K562 (cell line): ENCODE measurements at regions not wholly inside any gene's neighbourhood (a gene's known extent, or its start where the extent isn't known, plus 50 kb on each side); places are given as distances from the start of the nearest gene placed in this dataset.

ENCODE experiments used
- ATAC-seq: fragments of 200-7000 bp; cut with Tn5 transposase; 3 replicates; pipeline ENCODE4 v1.9.1; 2020; ENCODE audit warnings: moderate library complexity
- BruUV-seq: library from RNA; stranded (reverse); fragments of 400-500 nt; replicated peaks from 2 replicates; lab custom pipeline; 2021; lab: Mats Ljungman, UMichigan
- CTCF ChIA-PET: fragments of 300-600 bp; formaldehyde crosslinking; extraction: SDS; loops from one replicate; lab custom pipeline; 2021; ENCODE audit warnings: low intra/inter-chr PET ratio; lab: Yijun Ruan, JAX
- POLR2A ChIA-PET: fragments of 300-600, 350-650 bp; sonication (Branson Sonifier 250); formaldehyde crosslinking; extraction: SDS; loops from one replicate; lab custom pipeline; 2021; ENCODE audit warnings: antibody characterized with exemption, inconsistent platforms; lab: Yijun Ruan, JAX
- DNase-seq, 4 experiments: peaks; one replicate each; pipeline versions ENCODE4 v3.0.0 to v3.0.0-alpha.2; 2011 to 2018; ENCODE audit warnings: low spot score in 3 of 4, mixed read lengths in 3 of 4; ENCODE audit errors: extremely low read depth in 1 of 4
- FAIRE-seq: peaks from 2 replicates; lab custom pipeline; 2011; peaks lifted over from hg19 to GRCh38; lab: Jason Lieb, UNC
- H2AFZ ChIP-seq: 2 replicates; pipeline ENCODE4 v1.6.0; 2011; ENCODE audit warnings: low read depth, low read length, control low read depth, inconsistent platforms
- H3K27ac ChIP-seq: fragments of 200-600 bp; 3 replicates; pipeline ENCODE4 v1.8.0; 2011; ENCODE audit warnings: low read depth, mild to moderate bottlenecking, control low read depth, inconsistent platforms, low read length, moderate library complexity, mixed read lengths; ENCODE audit errors: extremely low read depth
- H3K27me3 ChIP-seq, 2 experiments: fragments of 300-600 bp in 1 of 2; 2 replicates in 1 of 2; 3 replicates in 1 of 2; pipeline versions ENCODE4 v1.6.0 to v1.8.0; 2011; ENCODE audit warnings: inconsistent platforms in 2 of 2, low read length in 2 of 2, mild to moderate bottlenecking in 1 of 2, mixed read lengths in 1 of 2, moderate library complexity in 1 of 2; ENCODE audit not compliant: control insufficient read depth in 2 of 2, insufficient read depth in 2 of 2
- H3K36me3 ChIP-seq: fragments of 300-600 bp; 3 replicates; pipeline ENCODE4 v1.8.0; 2011; ENCODE audit warnings: mild to moderate bottlenecking, low read length, inconsistent platforms; ENCODE audit not compliant: control insufficient read depth, insufficient read depth
- H3K4me1 ChIP-seq, 2 experiments: fragments of 200-600 bp in 1 of 2; replicated peaks in 1 of 2; 2 replicates in 1 of 2; 3 replicates in 1 of 2; pipeline versions ENCODE4 v1.5.1 to v1.8.0; 2011; ENCODE audit warnings: inconsistent platforms in 2 of 2, low read length in 2 of 2, mild to moderate bottlenecking in 1 of 2, mixed read lengths in 1 of 2, moderate library complexity in 1 of 2; ENCODE audit not compliant: control insufficient read depth in 2 of 2, insufficient read depth in 2 of 2
- H3K4me2 ChIP-seq: 2 replicates; pipeline ENCODE4 v1.6.1; 2011; ENCODE audit warnings: low read length, control low read depth, inconsistent platforms, mixed read lengths; ENCODE audit not compliant: insufficient read depth
- H3K4me3 ChIP-seq: fragments of 200-600 bp; sonication (generic), shearing (Covaris generic); 2 replicates; pipeline ENCODE4 v1.5.1; 2016; ENCODE audit warnings: control low read depth, inconsistent platforms
- H3K79me2 ChIP-seq: fragments of 200-600 bp; 3 replicates; pipeline ENCODE4 v1.8.0; 2011; ENCODE audit warnings: low read length, inconsistent platforms; ENCODE audit not compliant: control insufficient read depth, insufficient read depth
- H3K9ac ChIP-seq, 2 experiments: 2 replicates each; pipeline versions ENCODE4 v1.6.0 to v1.6.1; 2011; ENCODE audit warnings: low read depth in 2 of 2, low read length in 2 of 2, control low read depth in 1 of 2, inconsistent platforms in 1 of 2, mild to moderate bottlenecking in 1 of 2, mixed read lengths in 1 of 2; ENCODE audit not compliant: insufficient read depth in 1 of 2
- H3K9me1 ChIP-seq: one replicate; pipeline ENCODE4 v1.6.0; 2011; ENCODE audit warnings: inconsistent platforms, mild to moderate bottlenecking, low read length, moderate library complexity; ENCODE audit not compliant: control insufficient read depth, insufficient read depth
- H3K9me3 ChIP-seq: replicated peaks from 2 replicates; pipeline ENCODE4 v1.5.1; 2011; ENCODE audit warnings: low read depth, low read length, inconsistent platforms; ENCODE audit not compliant: control insufficient read depth, insufficient read depth
- H4K20me1 ChIP-seq: replicated peaks from 2 replicates; pipeline ENCODE4 v1.6.1; 2011; ENCODE audit warnings: low read length, inconsistent platforms, mixed read lengths; ENCODE audit not compliant: control insufficient read depth, insufficient read depth
- DNMT1 ChIP-seq: fragments of 450-650 bp; IDR thresholded peaks from 2 replicates; pipeline ENCODE4 v1.6.1; 2016; ENCODE audit warnings: antibody characterized with exemption, mild to moderate bottlenecking
- RBBP5 ChIP-seq: fragments of 200-600 bp; sonication (generic); IDR thresholded peaks from 2 replicates; pipeline ENCODE4 v1.6.1; 2012; ENCODE audit warnings: borderline replicate concordance, mild to moderate bottlenecking, low read length, control low read depth, inconsistent platforms; ENCODE audit not compliant: insufficient read depth, poor library complexity, severe bottlenecking
- TAL1 ChIP-seq: fragments of 450-650 bp; IDR thresholded peaks from 2 replicates; pipeline ENCODE4 v1.6.1; 2016; ENCODE audit warnings: mild to moderate bottlenecking
- VEZF1 ChIP-seq: fragments of 200-800 bp; sonication (Bioruptor generic); IDR thresholded peaks from 2 replicates; pipeline ENCODE4 v1.6.1; 2017; ENCODE audit warnings: missing genetic modification characterization, missing compliant biosample characterization
- WGBS: fragments of 100-300 bp; shearing (Covaris generic); methylation state at CpG from one replicate; pipeline ENCODE4 v1.1.6; 2016; ENCODE audit warnings: low coverage, mixed read lengths; ENCODE audit not compliant: insufficient coverage; ENCODE audit errors: missing lambda C conversion rate; 5-methylcytosine and 5-hydroxymethylcytosine counted together
- in situ Hi-C: fragments of 300-500 bp; cut with MboI; formaldehyde crosslinking; loops from 4 replicates; pipeline ENCODE4 v1.15.0; 2018; ENCODE audit warnings: inconsistent platforms, mixed read lengths
- intact Hi-C: fragments of 100-400 bp; cut with micrococcal nuclease; formaldehyde crosslinking; loops from 2 replicates; pipeline ENCODE4 v1.14.2; 2022
- TF ChIP-seq, protein P1 (sequence below), 3 experiments: fragments of 200-800 bp in 1 of 3; sonication (Bioruptor generic) in 1 of 3; sonication (generic) in 1 of 3; formaldehyde crosslinking in 1 of 3; IDR thresholded peaks; 2 replicates each; pipeline versions ENCODE4 v1.6.1 to v1.8.0; 2016 to 2022; ENCODE audit warnings: mild to moderate bottlenecking in 2 of 3, missing compliant biosample characterization in 2 of 3, missing genetic modification characterization in 2 of 3, missing genetic modification reagents in 1 of 3

GRCh38 chr5:53426512-53426830 lies 54.0 kb upstream of the FST start:
- DNase-seq (no peak), FAIRE-seq (no peak), ATAC-seq (peak; percentile 57)
- Histone ChIP-seq H3K9me1 (no peaks in the 10 kb centered on the region), H3K9ac (no peak overlapping the region), H3K4me1 (peaks cover 0 to 19% of the 10 kb centered on the region in 2 experiments; a peak in 3 of 5 replicates), H3K27ac (no peak overlapping the region), H3K36me3 (no peaks in the 10 kb centered on the region), H3K9me3 (no peaks in the 10 kb centered on the region), H3K79me2 (no peaks in the 10 kb centered on the region), H4K20me1 (no peaks in the 10 kb centered on the region), H3K27me3 (peaks cover 0 to 2% of the 10 kb centered on the region in 2 experiments; a peak in 2 of 5 replicates), H3K4me2 (peak overlapping the region; percentile 8; the same call in 1 of the 2 replicates), H2AFZ (peak overlapping the region; percentile 85), H3K4me3 (no peak overlapping the region)
- 10% methylated on average over 1 of the region's 2 CpGs for WGBS
- no TSS peak for BruUV-seq
- intact Hi-C loops (loop anchor here (5.0 to 10.0 kb wide), 2 partner anchors 162 to 801 kb away; no protein-coding TSS in a partner anchor), in situ Hi-C loops (loop anchor here (25.0 kb wide), 3 partner anchors 786 to 1461 kb away; no protein-coding TSS in a partner anchor)
- ChIA-PET POLR2A (no interaction called here), CTCF (interaction anchor here (1.3 kb wide), 1 partner anchor 445 kb away, joined by 4 read pairs; no protein-coding TSS in a partner anchor)
- no peak for TF ChIP-seq TAL1
- TF ChIP-seq VEZF1 (CRISPR knock-in tag), result 0 out of 2 replicates have a peak, but pooled peaks have one; percentile 1
- TF ChIP-seq, protein P1, sequence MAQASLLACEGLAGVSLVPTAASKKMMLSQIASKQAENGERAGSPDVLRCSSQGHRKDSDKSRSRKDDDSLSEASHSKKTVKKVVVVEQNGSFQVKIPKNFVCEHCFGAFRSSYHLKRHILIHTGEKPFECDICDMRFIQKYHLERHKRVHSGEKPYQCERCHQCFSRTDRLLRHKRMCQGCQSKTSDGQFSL (CRISPR knock-in tag; IDR thresholded peaks at IDR 0.05), result no peak
- TF ChIP-seq, protein P1 (tag; IDR thresholded peaks at IDR 0.05), result no peak
- TF ChIP-seq RBBP5, result no peak
- no peak for TF ChIP-seq DNMT1
